Activated T-helper 17 cell treated with anti-CD3 and anti-CD28 coated beads, Interleukin-2, amount 50 U/mL, for 72 hours (primary cell): ENCODE measurements at regions not wholly inside any gene's neighbourhood (a gene's known extent, or its start where the extent isn't known, plus 50 kb on each side); places are given as distances from the start of the nearest gene placed in this dataset.
A peak's percentile ranks its signal among the peaks of the same experiment; 100 is the strongest.
"Not testable (repeated sequence)": the region's sequence is repeated elsewhere in the genome, so short reads cannot be mapped to it uniquely, and the experiment has no call there.

Experiments used
- ATAC-seq: fragments of 150-1000 bp; cut with Tn5 transposase; replicated peaks from 2 replicates; pipeline ENCODE4 v1.10.0; 2021; ENCODE audit warnings: mild to moderate bottlenecking, moderate library complexity
- H3K27ac Mint-ChIP-seq: one replicate; pipeline ENCODE4 v1.8.0; 2022; ENCODE audit warnings: mixed read lengths
- H3K27me3 Mint-ChIP-seq: one replicate; pipeline ENCODE4 v1.8.0; 2022; ENCODE audit warnings: mixed read lengths
- H3K36me3 Mint-ChIP-seq: one replicate; pipeline ENCODE4 v1.8.0; 2022; ENCODE audit warnings: low read depth, mild to moderate bottlenecking, mixed read lengths
- H3K4me1 Mint-ChIP-seq: one replicate; pipeline ENCODE4 v1.8.0; 2022; ENCODE audit warnings: mixed read lengths
- H3K4me3 Mint-ChIP-seq: one replicate; pipeline ENCODE4 v1.8.0; 2022; ENCODE audit warnings: mild to moderate bottlenecking, mixed read lengths
- H3K9me3 Mint-ChIP-seq: one replicate; pipeline ENCODE4 v1.8.0; 2022; ENCODE audit warnings: mixed read lengths

DNA sequence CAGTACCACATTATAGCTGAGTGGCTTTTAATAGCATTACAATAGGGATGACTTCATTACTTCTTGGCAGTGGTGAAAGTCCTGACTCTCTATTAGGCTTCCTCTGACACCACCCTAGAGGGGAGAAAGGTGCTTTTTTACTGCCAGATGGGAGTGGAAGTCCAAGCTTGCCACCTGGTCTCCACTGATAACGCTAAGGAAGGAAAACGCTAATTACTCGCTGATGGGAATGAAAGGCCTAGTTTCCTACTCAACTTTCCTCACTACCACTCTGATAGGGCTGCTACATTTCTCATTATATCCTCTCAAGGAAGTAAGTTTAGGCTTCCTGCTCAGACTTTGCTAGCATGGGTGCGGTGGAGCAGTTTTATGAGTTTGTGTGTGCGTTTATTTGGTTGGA is 62.3 kb upstream of the PAGE3 start:
- H3K27me3 Mint-ChIP-seq, result no peaks in the 10 kb centered on the region
- H3K4me1 Mint-ChIP-seq, result no peaks in the 10 kb centered on the region
- no peaks in the 10 kb centered on the region for H3K36me3 Mint-ChIP-seq
- no peak overlapping the region for H3K27ac Mint-ChIP-seq
- H3K4me3 Mint-ChIP-seq, result no peak overlapping the region
- ATAC-seq, result no peak
- no peaks in the 10 kb centered on the region for H3K9me3 Mint-ChIP-seq

DNA sequence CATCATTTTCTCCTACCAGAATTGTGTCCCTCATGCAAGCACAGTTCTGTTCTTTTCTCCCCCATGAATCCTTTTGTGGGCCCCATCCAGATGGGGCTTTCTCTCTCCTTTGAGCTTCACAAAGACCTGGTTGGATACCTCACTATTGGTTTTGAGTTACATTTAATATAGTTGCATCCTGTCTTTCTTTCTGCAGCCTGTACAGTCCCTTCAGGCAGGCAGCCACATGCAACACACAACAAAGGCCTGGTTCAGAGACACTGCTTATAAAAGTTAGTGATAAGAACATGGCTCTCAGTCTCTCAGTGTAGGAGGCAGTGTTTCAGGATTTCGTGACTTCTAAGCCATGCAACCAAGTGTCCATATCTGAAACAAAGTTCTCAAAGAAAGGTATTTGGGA is 70.6 kb upstream of the PAGE3 start:
- ATAC-seq, result no peak
- H3K9me3 Mint-ChIP-seq, result no peaks in the 10 kb centered on the region
- no peak overlapping the region for H3K4me3 Mint-ChIP-seq
- no peak overlapping the region for H3K27ac Mint-ChIP-seq
- no peaks in the 10 kb centered on the region for H3K4me1 Mint-ChIP-seq
- no peaks in the 10 kb centered on the region for H3K27me3 Mint-ChIP-seq
- no peaks in the 10 kb centered on the region for H3K36me3 Mint-ChIP-seq

DNA sequence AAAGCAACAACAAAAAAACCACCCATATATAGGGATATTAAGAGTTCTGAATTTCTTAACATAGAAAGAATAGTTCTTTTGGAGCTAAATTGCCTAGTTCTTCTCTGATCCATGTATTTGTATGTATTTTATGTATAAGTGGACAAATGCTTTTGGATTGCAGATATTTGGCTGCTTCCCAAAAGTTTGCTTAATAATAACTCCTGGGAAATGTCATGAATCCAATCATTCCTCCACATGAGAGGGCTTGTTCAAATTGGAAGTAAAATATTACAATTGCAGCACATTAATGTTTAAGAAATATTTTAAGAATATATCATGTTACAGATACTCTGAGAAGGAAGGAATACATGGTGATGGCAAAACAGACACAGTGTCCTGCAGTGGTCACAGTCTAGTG is 71.5 kb upstream of the PAGE3 start:
- Mint-ChIP-seq H3K27me3 (no peaks in the 10 kb centered on the region), H3K4me3 (no peak overlapping the region), H3K27ac (no peak overlapping the region), H3K9me3 (no peaks in the 10 kb centered on the region), H3K4me1 (no peaks in the 10 kb centered on the region), H3K36me3 (no peaks in the 10 kb centered on the region)
- ATAC-seq, result no peak

DNA sequence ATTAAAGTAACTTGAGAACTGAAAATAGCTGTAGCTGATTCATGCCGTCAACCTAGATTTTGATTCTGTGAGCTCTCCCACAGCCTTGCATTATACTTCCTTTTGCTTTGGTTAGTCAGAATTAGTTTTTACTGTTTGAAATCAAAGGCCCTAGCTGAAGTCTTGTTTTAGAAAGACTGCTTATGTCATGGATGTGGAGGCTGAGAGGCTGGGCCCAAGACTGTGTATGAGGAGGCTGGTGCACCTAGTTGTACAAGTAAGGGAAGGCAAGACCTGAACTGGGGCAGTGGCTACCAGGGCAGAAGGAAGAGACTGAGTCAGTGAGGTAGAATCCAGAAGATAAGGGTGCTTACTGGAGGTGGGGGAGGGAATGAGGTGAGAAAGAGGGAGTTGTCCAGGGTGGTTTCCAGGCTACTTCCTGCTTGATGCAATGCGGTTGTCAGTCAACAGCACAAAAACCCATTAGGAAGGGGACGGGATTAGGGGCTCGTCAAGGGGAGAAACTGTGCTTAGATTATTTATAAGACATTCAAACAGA is 76.2 kb upstream of the PAGE3 start:
- peaks cover 6% of the 10 kb centered on the region for H3K4me1 Mint-ChIP-seq
- no peaks in the 10 kb centered on the region for H3K36me3 Mint-ChIP-seq
- H3K9me3 Mint-ChIP-seq, result no peaks in the 10 kb centered on the region
- H3K4me3 Mint-ChIP-seq, result no peak overlapping the region
- H3K27ac Mint-ChIP-seq, result peak overlapping the region; percentile 25
- ATAC-seq, result peak; percentile 18
- H3K27me3 Mint-ChIP-seq, result no peaks in the 10 kb centered on the region

DNA sequence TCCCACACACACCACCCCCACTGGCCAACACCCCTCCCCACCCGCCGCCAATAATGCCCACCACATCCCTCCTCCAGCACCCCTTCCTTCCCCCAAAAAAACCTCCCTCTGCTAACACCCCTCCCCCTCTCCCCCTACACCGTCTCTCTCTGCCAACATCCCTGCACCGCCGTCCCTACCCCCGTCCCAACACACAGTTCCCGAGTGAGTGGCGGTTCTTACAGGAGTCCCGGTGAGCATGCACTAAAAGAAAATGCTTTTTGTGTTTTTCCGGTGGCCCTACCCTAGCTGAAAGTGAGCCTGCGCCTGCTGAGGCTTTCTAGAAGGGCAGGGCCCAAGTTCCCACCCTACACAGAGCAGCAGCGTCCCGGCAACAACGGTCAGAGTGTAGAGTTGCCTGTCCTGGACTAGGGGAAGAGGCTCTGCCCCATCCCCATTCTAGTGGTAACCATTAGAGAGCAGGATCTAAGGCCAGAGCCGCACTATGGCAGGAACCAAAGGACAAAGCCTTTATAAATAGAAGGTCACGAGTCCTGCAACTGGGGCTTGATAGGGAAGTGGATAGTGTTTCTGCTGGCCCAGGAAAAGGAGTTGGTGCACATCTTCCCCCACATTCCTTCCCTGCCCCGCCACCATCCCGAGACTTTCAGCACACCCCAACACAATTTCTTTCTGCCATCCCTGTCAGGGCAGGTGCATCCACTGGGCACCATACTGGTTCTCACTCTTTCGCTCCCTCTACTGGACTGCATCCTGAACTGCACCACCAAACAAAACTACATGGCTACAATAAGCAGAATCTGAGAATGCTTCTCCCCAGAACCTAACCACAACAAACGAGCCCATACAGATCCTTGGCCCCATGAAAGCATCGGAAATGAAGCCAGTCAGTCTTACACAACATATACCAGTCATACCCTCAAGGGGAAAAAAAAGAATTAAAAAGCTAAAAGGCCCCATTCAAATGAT is 78.1 kb upstream of the PAGE3 start:
- Mint-ChIP-seq H3K4me1 (peaks cover 6% of the 10 kb centered on the region), H3K4me3 (no peak overlapping the region), H3K9me3 (no peaks in the 10 kb centered on the region), H3K36me3 (no peaks in the 10 kb centered on the region), H3K27me3 (no peaks in the 10 kb centered on the region), H3K27ac (no peak overlapping the region)
- ATAC-seq, result peak; percentile 47

DNA sequence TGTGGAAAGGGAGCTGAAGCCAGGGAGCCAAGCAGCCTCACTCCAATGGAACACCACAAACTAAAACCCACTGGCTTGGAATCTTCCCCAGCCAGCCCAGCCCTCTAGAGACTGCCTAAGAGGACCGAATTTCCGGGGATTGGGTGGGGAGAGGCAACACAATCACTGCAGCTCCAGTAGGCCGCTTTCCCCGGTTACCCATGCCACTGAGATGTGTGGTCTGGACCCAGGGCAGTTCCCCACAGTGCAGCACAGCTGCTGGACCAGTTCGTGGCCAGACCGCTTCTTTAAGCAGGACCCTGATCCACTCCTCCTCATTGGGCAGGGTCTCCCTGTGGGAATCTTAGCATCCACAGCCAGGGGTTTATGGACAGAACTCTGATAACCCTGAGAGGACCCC is 91.9 kb upstream of the PAGE3 start:
- no peak overlapping the region for H3K27ac Mint-ChIP-seq
- no peaks in the 10 kb centered on the region for H3K4me1 Mint-ChIP-seq
- H3K27me3 Mint-ChIP-seq, result no peaks in the 10 kb centered on the region
- peaks cover 4% of the 10 kb centered on the region for H3K9me3 Mint-ChIP-seq
- H3K4me3 Mint-ChIP-seq, result no peak overlapping the region
- H3K36me3 Mint-ChIP-seq, result no peaks in the 10 kb centered on the region
- no peak for ATAC-seq

DNA sequence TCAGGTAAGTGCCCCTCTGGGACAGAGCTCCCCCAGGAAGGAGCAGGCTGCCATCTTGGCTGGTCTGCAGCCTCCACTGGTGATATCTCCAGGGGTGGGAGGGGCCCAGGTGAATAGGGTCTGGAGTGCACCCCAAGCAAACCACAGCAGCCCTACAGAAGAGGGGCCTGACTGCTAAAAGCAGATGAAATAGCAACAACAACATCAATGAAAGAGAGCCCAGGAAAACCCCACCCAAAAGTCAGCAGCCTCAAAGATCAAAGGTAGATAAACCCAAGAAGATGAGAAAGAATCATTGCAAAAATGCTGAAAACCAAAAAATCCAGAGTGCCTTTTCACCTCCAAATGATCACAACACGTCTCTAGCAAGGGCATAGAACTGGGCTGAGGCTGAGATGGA is 92.5 kb upstream of the PAGE3 start:
- H3K4me1 Mint-ChIP-seq, result no peaks in the 10 kb centered on the region
- no peaks in the 10 kb centered on the region for H3K27me3 Mint-ChIP-seq
- H3K9me3 Mint-ChIP-seq, result peaks cover 4% of the 10 kb centered on the region
- ATAC-seq, result no peak
- H3K4me3 Mint-ChIP-seq, result no peak overlapping the region
- H3K27ac Mint-ChIP-seq, result no peak overlapping the region
- H3K36me3 Mint-ChIP-seq, result no peaks in the 10 kb centered on the region

DNA sequence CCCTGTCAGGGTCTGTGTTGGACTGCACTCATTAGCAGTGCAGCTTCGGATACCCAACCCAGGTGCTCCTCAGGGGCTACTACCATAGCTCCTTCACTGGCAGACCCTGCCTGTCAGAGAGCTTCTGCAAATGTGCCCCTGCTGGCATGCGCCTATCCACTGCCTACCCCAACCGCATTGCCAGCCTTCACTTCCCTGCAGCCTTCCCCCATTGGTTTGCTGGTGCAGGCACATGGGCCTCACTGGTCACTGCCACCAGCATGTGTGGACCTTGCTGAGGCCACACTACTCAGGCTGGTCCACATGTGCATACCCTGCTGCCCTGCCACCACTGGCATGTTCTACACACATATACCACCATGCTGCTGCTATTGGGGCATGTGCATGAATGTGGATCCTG is 72.5 kb upstream of the MAGEH1 start:
- Mint-ChIP-seq H3K9me3 (peaks cover 7% of the 10 kb centered on the region), H3K4me3 (no peak overlapping the region), H3K27ac (no peak overlapping the region), H3K4me1 (no peaks in the 10 kb centered on the region), H3K27me3 (peaks cover 4% of the 10 kb centered on the region), H3K36me3 (no peaks in the 10 kb centered on the region)
- ATAC-seq, result no peak

DNA sequence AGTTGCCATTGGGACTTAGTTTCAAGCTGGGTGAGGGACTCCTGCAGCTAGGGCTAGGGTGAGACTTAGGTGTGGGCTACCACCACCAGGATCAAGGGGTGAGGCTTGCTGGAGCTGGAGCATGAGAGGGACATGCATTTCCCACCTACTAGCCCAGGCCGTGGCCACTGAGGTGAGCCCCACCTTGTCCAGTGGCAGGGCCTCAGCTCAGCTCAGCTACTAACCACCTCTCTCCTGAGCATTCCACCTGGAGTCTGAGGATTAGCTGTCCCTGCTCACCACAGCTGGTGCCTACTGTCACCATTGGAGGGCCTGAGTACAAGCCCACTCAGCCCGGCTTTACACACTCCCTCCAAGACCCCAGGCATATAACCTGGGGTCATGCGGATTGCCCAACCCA is 62.6 kb upstream of the MAGEH1 start:
- Mint-ChIP-seq H3K27ac (no peak overlapping the region), H3K9me3 (peaks cover 8% of the 10 kb centered on the region), H3K4me3 (no peak overlapping the region), H3K36me3 (no peaks in the 10 kb centered on the region), H3K27me3 (no peaks in the 10 kb centered on the region), H3K4me1 (no peaks in the 10 kb centered on the region)
- no peak for ATAC-seq

DNA sequence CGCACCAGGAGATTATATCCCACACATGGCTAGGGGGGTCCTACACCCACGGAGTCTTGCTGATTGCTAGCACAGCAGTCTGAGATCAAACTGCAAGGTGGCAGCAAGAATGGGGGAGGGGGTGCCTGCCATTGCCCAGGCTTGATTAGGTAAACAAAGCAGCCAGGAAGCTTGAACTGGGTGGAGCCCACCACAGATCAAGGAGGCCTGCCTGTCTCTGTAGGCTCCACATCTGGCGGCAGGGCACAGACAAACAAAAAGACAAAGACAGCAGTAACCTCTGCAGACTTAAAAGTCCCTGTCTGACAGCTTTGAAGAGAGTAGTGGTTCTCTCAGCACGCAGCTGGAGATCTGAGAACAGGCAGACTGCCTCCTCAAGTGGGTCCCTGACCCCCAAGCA is 55.1 kb upstream of the MAGEH1 start:
- H3K4me3 Mint-ChIP-seq, H3K36me3 Mint-ChIP-seq, H3K27ac Mint-ChIP-seq, H3K4me1 Mint-ChIP-seq, H3K9me3 Mint-ChIP-seq, H3K27me3 Mint-ChIP-seq, ATAC-seq: not testable (repeated sequence)
